ENCODE measurements at regions not wholly inside any gene's neighbourhood (a gene's known extent, or its start where the extent isn't known, plus 50 kb on each side); places are given as distances from the start of the nearest gene placed in this dataset.

DNA sequence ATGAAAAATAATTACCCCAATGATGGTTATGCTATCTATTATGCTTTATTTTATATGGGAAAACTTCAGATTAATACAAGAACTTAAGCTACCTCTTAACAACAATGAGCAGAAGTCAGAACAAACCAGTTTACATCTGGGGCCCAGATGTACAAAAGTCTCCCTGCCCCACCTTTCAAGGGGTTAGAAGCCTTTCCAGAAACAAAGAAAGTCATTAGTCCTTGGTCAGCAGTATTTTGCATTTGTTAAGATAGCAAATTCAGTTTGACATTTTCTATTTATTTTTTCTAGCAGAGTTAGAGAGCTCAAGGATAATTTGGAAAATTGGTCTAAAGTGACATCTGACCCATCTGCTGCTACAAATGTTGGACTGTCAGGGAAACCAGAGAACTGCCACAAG lies 478.7 kb upstream of the UBE2E2 start:
- TF ChIP-seq GATA2 (IDR thresholded peaks at IDR 0.05; ENCODE audit: insufficient read depth, insufficient read length, low read depth, low read length) (no peak), CTCF (IDR thresholded peaks at IDR 0.05; ENCODE audit: extremely low read depth in 1 of 2, insufficient read depth in 1 of 2, low read depth in 1 of 2, low read length in 2 of 2) (no peak), MAX (IDR thresholded peaks at IDR 0.05; ENCODE audit: insufficient read depth, insufficient read length) (no peak), JUN (IDR thresholded peaks at IDR 0.05; ENCODE audit: borderline replicate concordance, insufficient read depth, insufficient read length, low read depth) (no peak), FOS (IDR thresholded peaks at IDR 0.05; ENCODE audit: borderline replicate concordance, insufficient read depth, low read length) (no peak), POLR2A (IDR thresholded peaks at IDR 0.05; ENCODE audit: low read depth, low read length) (no peak), POLR2AphosphoS5 (IDR thresholded peaks at IDR 0.05; ENCODE audit: insufficient read depth, low read depth, low read length) (no peak), EZH2 (IDR thresholded peaks at IDR 0.05; ENCODE audit: borderline replicate concordance, low read depth, low read length, severe bottlenecking) (no peak), MYC (IDR thresholded peaks at IDR 0.05; ENCODE audit: low read depth, low read length) (no peak)

More for the DNA sequence above, 478.7 kb upstream of the UBE2E2 start:
- Histone ChIP-seq H3K9ac (replicated peaks; ENCODE audit: extremely low read depth, insufficient read depth, low read length) (no peak overlapping the region), H3K9me3 (replicated peaks; ENCODE audit: control insufficient read depth, insufficient read depth, low read length) (peaks cover 3% of the 10 kb centered on the region), H4K20me1 (replicated peaks; ENCODE audit: control insufficient read depth, extremely low read depth, insufficient read depth, low read length) (no peaks in the 10 kb centered on the region), H3K36me3 (ENCODE audit: control insufficient read depth in 2 of 2, extremely low read depth in 1 of 2, insufficient read depth in 2 of 2, low read length in 2 of 2) (no peaks in the 10 kb centered on the region), H3K9me1 (replicated peaks; ENCODE audit: control insufficient read depth, extremely low read depth, insufficient read depth, low read length) (no peaks in the 10 kb centered on the region), H3K4me1 (ENCODE audit: control insufficient read depth, extremely low read depth, insufficient read depth, low read length) (no peaks in the 10 kb centered on the region), H3K79me2 (ENCODE audit: control insufficient read depth, insufficient read depth, low read length) (no peaks in the 10 kb centered on the region), H3K4me3 (replicated peaks in 1 of 3; ENCODE audit: insufficient read depth in 1 of 3, low read depth in 1 of 3, low read length in 3 of 3) (no peak overlapping the region), H3K27ac (ENCODE audit: insufficient read depth, low read depth, low read length) (no peak overlapping the region), H3K27me3 (ENCODE audit: control insufficient read depth in 2 of 2, insufficient read depth in 2 of 2, low read length in 2 of 2) (no peaks in the 10 kb centered on the region), H3K4me2 (ENCODE audit: insufficient read depth, low read length) (no peak overlapping the region), H2AFZ (ENCODE audit: low read depth, low read length) (no peak overlapping the region)
- FAIRE-seq (no peak), DNase-seq (ENCODE audit: low read depth, low spot score) (no peak)
- no TSS peak for BruUV-seq (replicated peaks)
- ChIA-PET POLR2A (no interaction called here), CTCF (no interaction called here)
- intact Hi-C loops (cut with micrococcal nuclease) (no loop called here), dilution Hi-C loops (cut with MboI; ENCODE audit: extremely low pct_ligation_motif_present, low sequenced_read_pairs) (no loop called here)

Measured in endothelial cell of umbilical vein (primary cell).